SU-DHL-6 (cell line): ENCODE measurements at regions not wholly inside any gene's neighbourhood (a gene's known extent, or its start where the extent isn't known, plus 50 kb on each side); places are given as distances from the start of the nearest gene placed in this dataset.

Experiments
- EZH2phosphoT487 ChIP-seq: fragments of 200-600 bp; sonication (generic), shearing (Covaris generic); conservative IDR thresholded peaks from 2 replicates; pipeline ENCODE4 v1.6.1; 2018; ENCODE audit warnings: mild to moderate bottlenecking, antibody characterized with exemption, low read length, moderate library complexity, mixed read lengths
- TF ChIP-seq, protein P1 (sequence below): fragments of 200-600 bp; sonication (generic); IDR thresholded peaks from one replicate; pipeline ENCODE4 v1.5.1; 2017; ENCODE audit warnings: antibody characterized with exemption, mild to moderate bottlenecking, low read length, moderate library complexity; ENCODE audit not compliant: insufficient read depth, poor library complexity, severe bottlenecking

GRCh38 chr2:156023229-156023869 lies 309.2 kb downstream of the NR4A2 start:
- TF ChIP-seq, protein P1, sequence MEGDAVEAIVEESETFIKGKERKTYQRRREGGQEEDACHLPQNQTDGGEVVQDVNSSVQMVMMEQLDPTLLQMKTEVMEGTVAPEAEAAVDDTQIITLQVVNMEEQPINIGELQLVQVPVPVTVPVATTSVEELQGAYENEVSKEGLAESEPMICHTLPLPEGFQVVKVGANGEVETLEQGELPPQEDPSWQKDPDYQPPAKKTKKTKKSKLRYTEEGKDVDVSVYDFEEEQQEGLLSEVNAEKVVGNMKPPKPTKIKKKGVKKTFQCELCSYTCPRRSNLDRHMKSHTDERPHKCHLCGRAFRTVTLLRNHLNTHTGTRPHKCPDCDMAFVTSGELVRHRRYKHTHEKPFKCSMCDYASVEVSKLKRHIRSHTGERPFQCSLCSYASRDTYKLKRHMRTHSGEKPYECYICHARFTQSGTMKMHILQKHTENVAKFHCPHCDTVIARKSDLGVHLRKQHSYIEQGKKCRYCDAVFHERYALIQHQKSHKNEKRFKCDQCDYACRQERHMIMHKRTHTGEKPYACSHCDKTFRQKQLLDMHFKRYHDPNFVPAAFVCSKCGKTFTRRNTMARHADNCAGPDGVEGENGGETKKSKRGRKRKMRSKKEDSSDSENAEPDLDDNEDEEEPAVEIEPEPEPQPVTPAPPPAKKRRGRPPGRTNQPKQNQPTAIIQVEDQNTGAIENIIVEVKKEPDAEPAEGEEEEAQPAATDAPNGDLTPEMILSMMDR = no peak
- TF ChIP-seq EZH2phosphoT487 = no peak
